Muscle of leg (tissue), 3 donors: ENCODE measurements at regions not wholly inside any gene's neighbourhood (a gene's known extent, or its start where the extent isn't known, plus 50 kb on each side); places are given as distances from the start of the nearest gene placed in this dataset.

Experiments used
- DNase-seq: peaks from one replicate; pipeline ENCODE4 v3.0.0; 2013
- H3K27ac ChIP-seq: one replicate; pipeline ENCODE4 v1.5.1; 2013; ENCODE audit warnings: mild to moderate bottlenecking, low read length, control low read depth
- H3K27me3 ChIP-seq: one replicate; pipeline ENCODE4 v1.6.1; 2013; ENCODE audit warnings: low read length; ENCODE audit not compliant: control insufficient read depth, insufficient read depth
- H3K36me3 ChIP-seq: one replicate; pipeline ENCODE4 v1.6.1; 2013; ENCODE audit warnings: low read length; ENCODE audit not compliant: control insufficient read depth, insufficient read depth
- H3K4me1 ChIP-seq: one replicate; pipeline ENCODE4 v1.6.1; 2013; ENCODE audit warnings: low read length; ENCODE audit not compliant: control insufficient read depth, insufficient read depth
- H3K4me3 ChIP-seq: one replicate; pipeline ENCODE4 v1.5.1; 2013; ENCODE audit warnings: low read length, control low read depth
- H3K9me3 ChIP-seq: replicated peaks from 2 replicates; pipeline ENCODE4 v1.6.1; 2013; ENCODE audit warnings: low read depth, low read length; ENCODE audit not compliant: control insufficient read depth
- WGBS: methylation state at CpG from one replicate; pipeline ENCODE4 v1.1.5; 2013; ENCODE audit warnings: missing lambda C conversion rate; ENCODE audit not compliant: insufficient coverage; 5-methylcytosine and 5-hydroxymethylcytosine counted together

GRCh38 chr13:111844222-111844671 is 222.7 kb upstream of the SOX1 start:
- Histone ChIP-seq H3K36me3 (no peaks in the 10 kb centered on the region), H3K4me3 (no peak overlapping the region), H3K27me3 (peaks cover 9% of the 10 kb centered on the region), H3K4me1 (no peaks in the 10 kb centered on the region), H3K27ac (no peak overlapping the region), H3K9me3 (no peaks in the 10 kb centered on the region)
- no peak for DNase-seq
- WGBS = 93% methylated on average over 28 of the region's 28 CpGs

- H3K27me3 ChIP-seq = peaks cover 9% of the 10 kb centered on the region
- no peaks in the 10 kb centered on the region for H3K9me3 ChIP-seq
- no peak for DNase-seq
- H3K36me3 ChIP-seq = no peaks in the 10 kb centered on the region
- WGBS = 92% methylated on average over 20 of the region's 20 CpGs
- no peak overlapping the region for H3K27ac ChIP-seq
- no peaks in the 10 kb centered on the region for H3K4me1 ChIP-seq
- H3K4me3 ChIP-seq = no peak overlapping the region
These were observed 222.3 kb upstream of the SOX1 start for GRCh38 chr13:111844682-111845081.

GRCh38 chr13:111845621-111846351 is 221.2 kb upstream of the SOX1 start:
- Histone ChIP-seq H3K27me3 (peaks cover 9% of the 10 kb centered on the region), H3K9me3 (no peaks in the 10 kb centered on the region), H3K4me1 (no peaks in the 10 kb centered on the region), H3K27ac (no peak overlapping the region), H3K36me3 (no peaks in the 10 kb centered on the region), H3K4me3 (no peak overlapping the region)
- WGBS = 18% methylated on average over 19 of the region's 29 CpGs
- no peak for DNase-seq

GRCh38 chr13:111846391-111847159 is 220.4 kb upstream of the SOX1 start:
- 27% methylated on average over 6 of the region's 14 CpGs for WGBS
- H3K27ac ChIP-seq = no peak overlapping the region
- peaks cover 9% of the 10 kb centered on the region for H3K27me3 ChIP-seq
- no peak overlapping the region for H3K4me3 ChIP-seq
- H3K9me3 ChIP-seq = no peaks in the 10 kb centered on the region
- no peak for DNase-seq
- H3K4me1 ChIP-seq = no peaks in the 10 kb centered on the region
- no peaks in the 10 kb centered on the region for H3K36me3 ChIP-seq

- H3K9me3 ChIP-seq = no peaks in the 10 kb centered on the region
- WGBS = 100% methylated on average over 1 of the region's 3 CpGs
- H3K36me3 ChIP-seq = no peaks in the 10 kb centered on the region
- H3K27me3 ChIP-seq = peaks cover 13% of the 10 kb centered on the region
- H3K27ac ChIP-seq = no peak overlapping the region
- no peaks in the 10 kb centered on the region for H3K4me1 ChIP-seq
- H3K4me3 ChIP-seq = no peak overlapping the region
- DNase-seq = no peak
These were observed 219.0 kb upstream of the SOX1 start for GRCh38 chr13:111847964-111848363.

GRCh38 chr13:111850458-111850857 is 216.5 kb upstream of the SOX1 start:
- peaks cover 21% of the 10 kb centered on the region for H3K27me3 ChIP-seq
- no CpG with 5 or more reads among the region's 7 CpGs for WGBS
- no peak overlapping the region for H3K27ac ChIP-seq
- H3K9me3 ChIP-seq = no peaks in the 10 kb centered on the region
- no peak for DNase-seq
- no peak overlapping the region for H3K4me3 ChIP-seq
- H3K4me1 ChIP-seq = peaks cover 3% of the 10 kb centered on the region
- H3K36me3 ChIP-seq = no peaks in the 10 kb centered on the region

GRCh38 chr13:111850976-111851375 is 216.0 kb upstream of the SOX1 start:
- H3K9me3 ChIP-seq = no peaks in the 10 kb centered on the region
- no peak overlapping the region for H3K27ac ChIP-seq
- no peak for DNase-seq
- H3K4me1 ChIP-seq = peaks cover 3% of the 10 kb centered on the region
- no peak overlapping the region for H3K4me3 ChIP-seq
- H3K36me3 ChIP-seq = no peaks in the 10 kb centered on the region
- H3K27me3 ChIP-seq = peaks cover 17% of the 10 kb centered on the region
- WGBS = 17% methylated on average over 1 of the region's 5 CpGs

- WGBS = 50% methylated on average over 6 of the region's 23 CpGs
- H3K27me3 ChIP-seq = peaks cover 12% of the 10 kb centered on the region
These were observed 214.0 kb upstream of the SOX1 start for GRCh38 chr13:111852725-111853518.

GRCh38 chr13:111853721-111854120 is 213.2 kb upstream of the SOX1 start:
- Histone ChIP-seq H3K27ac (no peak overlapping the region), H3K36me3 (no peaks in the 10 kb centered on the region), H3K4me1 (peaks cover 3% of the 10 kb centered on the region), H3K9me3 (no peaks in the 10 kb centered on the region), H3K27me3 (peaks cover 14% of the 10 kb centered on the region), H3K4me3 (no peak overlapping the region)
- DNase-seq = peak; percentile 12
- WGBS = 46% methylated on average over 8 of the region's 12 CpGs

More at GRCh38 chr13:111852725-111853518, 214.0 kb upstream of the SOX1 start:
- H3K36me3 ChIP-seq = no peaks in the 10 kb centered on the region
- H3K4me3 ChIP-seq = no peak overlapping the region
- H3K27ac ChIP-seq = no peak overlapping the region
- H3K9me3 ChIP-seq = no peaks in the 10 kb centered on the region
- DNase-seq = peak; percentile 46
- H3K4me1 ChIP-seq = peaks cover 3% of the 10 kb centered on the region

- Histone ChIP-seq H3K9me3 (no peaks in the 10 kb centered on the region), H3K4me3 (no peak overlapping the region), H3K36me3 (no peaks in the 10 kb centered on the region), H3K27me3 (peaks cover 17% of the 10 kb centered on the region), H3K27ac (no peak overlapping the region), H3K4me1 (peaks cover 3% of the 10 kb centered on the region)
- 64% methylated on average over 8 of the region's 13 CpGs for WGBS
- DNase-seq = no peak
These were observed 212.5 kb upstream of the SOX1 start for GRCh38 chr13:111854403-111854802.
